Breast epithelium (tissue), 4 donors: ENCODE measurements at regions not wholly inside any gene's neighbourhood (a gene's known extent, or its start where the extent isn't known, plus 50 kb on each side); places are given as distances from the start of the nearest gene placed in this dataset.
"Not testable (repeated sequence)": the region's sequence is repeated elsewhere in the genome, so short reads cannot be mapped to it uniquely, and the experiment has no call there.

Source experiments
- DNase-seq, 2 donors: peaks; one replicate each; pipeline ENCODE4 v3.0.0-alpha.2; 2019; ENCODE audit warnings: low spot score in 2 of 2
- H3K27ac ChIP-seq, 2 donors: fragments of 200-600 bp; sonication (generic) in 1 of 2; one replicate each; pipeline ENCODE4 v1.5.1; 2016 to 2019; ENCODE audit warnings: mild to moderate bottlenecking in 1 of 2
- H3K27me3 ChIP-seq, 2 donors: fragments of 200-600 bp; sonication (generic) in 1 of 2; one replicate each; pipeline versions ENCODE4 v1.5.1 to v1.6.0; 2017 to 2019; ENCODE audit warnings: control low read depth in 1 of 2, mild to moderate bottlenecking in 1 of 2
- H3K36me3 ChIP-seq: fragments of 200-600 bp; one replicate; pipeline ENCODE4 v1.5.1; 2019
- H3K4me1 ChIP-seq, 2 donors: fragments of 200-600 bp; sonication (generic); one replicate each; pipeline ENCODE4 v1.5.1; 2016 to 2019; ENCODE audit warnings: control low read depth in 1 of 2
- H3K4me3 ChIP-seq, 3 donors: fragments of 200-600 bp; sonication (generic); 1 replicate in 2 of 3; 2 replicates in 1 of 3; pipeline ENCODE4 v1.5.1; 2016 to 2019; ENCODE audit warnings: mild to moderate bottlenecking in 3 of 3, moderate library complexity in 2 of 3
- H3K9me3 ChIP-seq, 2 donors: fragments of 200-600 bp; sonication (generic) in 1 of 2; one replicate each; pipeline ENCODE4 v1.5.1; 2016 to 2019; ENCODE audit warnings: control low read depth in 1 of 2
- CTCF ChIP-seq, 3 donors: fragments of 450-650 bp; IDR thresholded peaks; one replicate each; pipeline ENCODE4 v1.5.1; 2016 to 2017; ENCODE audit warnings: antibody characterized with exemption in 3 of 3, mild to moderate bottlenecking in 3 of 3, moderate library complexity in 3 of 3
- POLR2A ChIP-seq: fragments of 450-650 bp; IDR thresholded peaks from one replicate; pipeline ENCODE4 v1.6.1; 2016; ENCODE audit warnings: antibody characterized with exemption, mild to moderate bottlenecking, moderate library complexity
- POLR2AphosphoS5 ChIP-seq, 3 donors: sonication (generic); formaldehyde crosslinking; IDR thresholded peaks; one replicate each; pipeline ENCODE4 v1.6.1; 2017; ENCODE audit warnings: antibody characterized with exemption in 3 of 3
- intact Hi-C: fragments of 100-400 bp; cut with DNase I; formaldehyde crosslinking; loops from one replicate; pipeline ENCODE4 v1.15.1; 2023; ENCODE audit warnings: low total_unique reads

GRCh38 chr2:150335596-150335995 lies 151.9 kb downstream of the RND3 start:
- no peaks in the 10 kb centered on the region for H3K9me3 ChIP-seq
- DNase-seq: no peak
- intact Hi-C loops: no loop called here

GRCh38 chr2:150332383-150332782 lies 155.1 kb downstream of the RND3 start:
- no peak overlapping the region for H3K4me3 ChIP-seq
- intact Hi-C loops: no loop called here
- peak in 1 of 2 donors; percentile 23 for DNase-seq
- no peak for TF ChIP-seq CTCF (IDR thresholded peaks at IDR 0.05)
- no peak for TF ChIP-seq POLR2A
- TF ChIP-seq POLR2AphosphoS5 (IDR thresholded peaks at IDR 0.05): no peak
- H3K9me3 ChIP-seq: no peaks in the 10 kb centered on the region
- H3K4me1 ChIP-seq: no peaks in the 10 kb centered on the region
- no peaks in the 10 kb centered on the region for H3K27me3 ChIP-seq
- H3K36me3 ChIP-seq: no peaks in the 10 kb centered on the region
- H3K27ac ChIP-seq: no peak overlapping the region

More at GRCh38 chr2:150335596-150335995, 151.9 kb downstream of the RND3 start:
- Histone ChIP-seq H3K4me3 (no peak overlapping the region), H3K27ac (no peak overlapping the region), H3K27me3 (no peaks in the 10 kb centered on the region), H3K36me3 (no peaks in the 10 kb centered on the region), H3K4me1 (no peaks in the 10 kb centered on the region)
- no peak for TF ChIP-seq POLR2A
- no peak for TF ChIP-seq POLR2AphosphoS5 (IDR thresholded peaks at IDR 0.05)
- TF ChIP-seq CTCF (IDR thresholded peaks at IDR 0.05): no peak

- H3K27ac ChIP-seq: no peak overlapping the region
- no peak for TF ChIP-seq POLR2A
- TF ChIP-seq POLR2AphosphoS5 (IDR thresholded peaks at IDR 0.05): no peak
- TF ChIP-seq CTCF (IDR thresholded peaks at IDR 0.05): no peak
- H3K4me3 ChIP-seq: no peak overlapping the region
- intact Hi-C loops: no loop called here
- no peaks in the 10 kb centered on the region for H3K36me3 ChIP-seq
- H3K27me3 ChIP-seq: no peaks in the 10 kb centered on the region
- no peak for DNase-seq
- H3K9me3 ChIP-seq: no peaks in the 10 kb centered on the region
- H3K4me1 ChIP-seq: no peaks in the 10 kb centered on the region
These were observed 159.6 kb downstream of the RND3 start for GRCh38 chr2:150327564-150328489.

GRCh38 chr2:150325656-150326314 lies 161.7 kb downstream of the RND3 start:
- Histone ChIP-seq H3K4me3 (no peak overlapping the region), H3K27me3 (no peaks in the 10 kb centered on the region), H3K27ac (no peak overlapping the region), H3K4me1 (no peaks in the 10 kb centered on the region), H3K36me3 (no peaks in the 10 kb centered on the region), H3K9me3 (no peaks in the 10 kb centered on the region)
- DNase-seq: no peak
- intact Hi-C loops: no loop called here
- TF ChIP-seq CTCF (IDR thresholded peaks at IDR 0.05) (no peak), POLR2A (no peak)

GRCh38 chr2:150323071-150323470 lies 164.4 kb downstream of the RND3 start:
- H3K9me3 ChIP-seq, H3K36me3 ChIP-seq, H3K27me3 ChIP-seq, DNase-seq, H3K4me1 ChIP-seq, H3K27ac ChIP-seq, intact Hi-C loops, H3K4me3 ChIP-seq: not testable (repeated sequence)
